HG02571 (cell line): ENCODE measurements at regions not wholly inside any gene's neighbourhood (a gene's known extent, or its start where the extent isn't known, plus 50 kb on each side); places are given as distances from the start of the nearest gene placed in this dataset.

Source experiments
- ATAC-seq: cut with Tn5 transposase; IDR thresholded peaks from one replicate; pipeline ENCODE4 v1.9.1; 2021; ENCODE audit warnings: mild to moderate bottlenecking, moderate library complexity; ENCODE audit not compliant: unreplicated experiment

DNA sequence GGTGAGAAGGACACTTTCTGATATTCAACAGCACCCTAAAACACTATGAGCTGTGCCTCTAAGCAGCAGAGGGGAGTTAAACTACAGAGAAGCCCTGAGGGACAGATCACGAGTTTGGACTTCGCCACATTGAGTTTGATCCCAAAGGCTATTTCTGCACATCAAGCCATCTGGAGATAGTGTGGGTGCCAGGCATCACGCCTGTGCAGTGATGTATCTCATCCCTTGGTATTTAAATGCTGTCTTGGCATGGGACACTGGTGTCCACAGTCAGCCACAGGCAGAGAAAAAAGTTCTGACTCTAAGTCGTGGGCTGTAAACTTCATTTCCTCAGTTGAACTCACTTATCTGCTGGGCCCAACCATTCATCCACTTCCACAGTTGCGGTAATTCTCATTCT lies 742.3 kb upstream of the CELF4 start:
- ATAC-seq: no peak

DNA sequence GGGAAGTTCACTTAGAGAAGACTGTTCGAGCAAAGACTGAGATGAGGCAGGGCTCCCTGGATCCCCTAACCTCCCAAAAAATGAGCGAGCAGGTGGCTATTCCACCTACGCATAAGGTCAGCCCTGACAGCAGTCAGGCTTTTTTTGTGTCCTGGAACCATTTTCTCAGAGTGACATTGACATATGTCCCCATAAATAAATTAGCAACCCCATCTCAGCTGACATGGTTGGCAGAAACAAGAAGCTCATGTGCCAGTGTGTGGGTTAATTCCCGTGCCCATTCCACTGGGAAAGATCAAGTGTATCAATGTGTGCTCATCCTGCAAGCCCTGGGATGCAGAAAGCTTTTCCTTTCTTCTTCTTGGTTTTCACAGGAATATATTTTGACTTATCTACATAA lies 740.4 kb upstream of the CELF4 start:
- no peak for ATAC-seq

DNA sequence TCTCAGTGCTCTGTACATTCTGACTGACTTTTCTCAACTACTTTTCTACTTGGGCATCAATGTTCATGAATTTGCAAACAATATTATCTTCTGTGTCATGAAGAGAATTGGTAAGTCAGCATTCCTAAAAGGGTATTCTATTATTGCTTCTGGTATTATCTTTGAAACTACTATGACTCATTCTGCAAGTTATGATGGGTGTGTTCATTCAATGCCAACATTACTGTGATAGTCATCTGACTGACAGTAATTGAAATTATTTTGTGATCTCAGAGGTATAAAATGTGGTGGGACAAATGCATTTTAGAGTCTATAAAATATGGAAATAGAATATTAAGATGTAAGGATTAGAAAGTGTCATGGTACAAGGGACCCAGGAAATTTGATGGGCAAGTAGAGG lies 736.0 kb upstream of the CELF4 start:
- no peak for ATAC-seq

DNA sequence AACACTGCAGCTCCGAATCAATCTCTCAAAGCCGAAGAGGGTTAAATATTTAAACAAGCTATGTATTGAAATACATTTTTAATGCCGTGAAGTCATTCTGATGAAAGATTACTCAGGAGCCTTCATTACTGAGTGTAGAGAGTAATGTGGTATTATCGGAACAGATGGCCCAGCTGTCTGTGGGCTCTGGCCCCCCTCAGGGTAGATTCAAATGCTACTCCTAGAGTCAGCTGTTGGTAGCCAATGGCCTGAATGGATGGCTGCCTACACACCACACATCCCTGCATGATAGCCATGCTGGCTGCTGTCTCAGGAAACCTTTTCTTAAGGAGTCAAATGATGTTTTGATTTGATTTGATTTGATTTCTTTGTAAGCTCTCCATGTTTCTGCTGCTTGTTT lies 732.3 kb upstream of the CELF4 start:
- no peak for ATAC-seq

DNA sequence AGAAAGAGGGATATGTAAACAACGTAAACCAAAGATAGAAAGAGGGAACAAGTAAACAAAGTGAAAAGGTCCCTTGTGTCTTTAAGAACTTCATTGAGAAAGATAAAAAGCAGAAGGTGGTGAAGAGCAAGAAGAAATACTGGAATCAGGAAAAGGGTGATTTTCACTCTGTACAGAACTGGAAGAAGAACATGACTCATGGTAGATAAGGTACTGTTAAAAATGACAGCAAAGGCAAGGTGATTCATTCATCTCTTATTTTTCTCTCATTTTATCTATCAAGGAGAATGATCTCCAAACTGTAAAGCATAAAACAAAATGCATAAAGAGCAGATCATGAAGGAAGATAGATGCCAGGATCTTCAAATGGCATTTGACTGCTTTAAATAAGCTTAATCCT lies 724.6 kb upstream of the CELF4 start:
- no peak for ATAC-seq

DNA sequence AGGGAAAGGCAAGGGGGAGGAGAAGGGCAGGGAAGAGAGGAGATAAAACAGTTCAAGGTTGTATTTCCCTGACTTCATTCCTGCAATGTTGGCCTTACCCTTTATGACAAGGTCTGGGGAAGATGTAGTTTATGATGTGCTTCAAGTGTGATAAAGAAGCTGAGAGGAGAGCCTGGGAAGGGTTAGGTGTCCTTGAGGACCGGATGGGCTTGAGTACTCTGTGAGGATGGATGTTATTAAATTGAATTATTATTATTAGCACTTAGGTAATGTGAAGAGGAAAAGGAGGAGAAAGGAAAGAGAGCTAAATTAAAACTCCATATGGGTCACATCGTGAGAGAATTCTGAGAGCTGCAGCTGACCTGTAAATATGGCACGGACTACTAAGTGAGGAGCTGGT lies 719.4 kb upstream of the CELF4 start:
- no peak for ATAC-seq

DNA sequence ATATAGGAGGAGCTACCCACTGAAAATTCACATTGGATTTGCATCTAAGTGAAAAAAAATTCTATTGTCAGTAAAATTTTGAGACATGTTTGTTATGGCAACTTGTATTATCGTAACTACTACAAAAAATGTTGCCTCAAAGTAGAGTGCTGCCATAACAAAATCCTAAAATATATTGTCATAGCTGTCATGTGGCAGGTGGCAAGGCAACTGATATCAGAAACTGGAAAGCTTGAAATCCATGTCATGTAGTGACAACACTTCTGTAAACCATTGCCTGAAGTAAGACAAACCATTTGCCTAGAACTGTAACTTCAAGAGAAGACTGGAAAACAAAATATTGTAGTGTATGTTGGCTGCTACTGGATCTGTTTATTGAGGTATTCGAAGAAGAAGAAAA lies 697.5 kb upstream of the CELF4 start:
- no peak for ATAC-seq

DNA sequence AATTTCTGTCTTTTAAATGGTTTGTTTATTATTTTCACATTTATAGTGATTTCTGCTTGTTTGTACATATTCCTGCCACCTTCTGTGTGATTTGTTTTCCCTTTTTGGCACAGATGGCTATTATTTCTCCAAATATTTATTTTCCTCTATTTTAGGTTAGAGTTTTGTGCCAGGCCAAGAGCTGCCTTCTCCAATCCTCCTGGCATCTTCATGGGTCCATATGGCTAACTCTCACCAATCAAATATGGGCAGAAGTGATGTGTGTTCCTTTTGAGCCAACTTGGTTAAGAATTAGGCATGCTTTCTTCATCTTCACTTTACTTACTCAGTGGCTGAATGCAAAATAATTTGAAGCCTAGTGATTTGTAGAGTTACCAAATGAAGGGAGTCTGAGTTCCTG lies 697.1 kb upstream of the CELF4 start:
- no peak for ATAC-seq

DNA sequence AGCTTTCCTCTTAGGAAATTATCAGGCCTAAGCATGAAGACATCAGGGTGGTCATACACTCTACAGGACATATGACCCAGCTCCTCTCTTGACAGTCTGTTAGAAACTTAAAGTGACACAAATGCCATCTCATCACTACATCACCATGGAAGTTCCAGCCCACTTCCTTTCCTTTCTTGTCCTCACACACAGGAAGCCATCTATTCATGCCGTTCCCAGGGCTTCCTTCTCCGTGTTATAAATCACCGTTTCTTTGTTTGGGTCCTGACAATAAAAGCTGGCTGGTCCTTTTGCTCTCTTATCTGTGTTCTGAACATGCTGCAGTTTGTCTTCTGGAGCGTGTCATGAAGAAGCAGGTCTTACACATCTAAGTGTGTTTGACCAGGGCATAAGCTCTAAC lies 692.1 kb upstream of the CELF4 start:
- ATAC-seq: no peak

DNA sequence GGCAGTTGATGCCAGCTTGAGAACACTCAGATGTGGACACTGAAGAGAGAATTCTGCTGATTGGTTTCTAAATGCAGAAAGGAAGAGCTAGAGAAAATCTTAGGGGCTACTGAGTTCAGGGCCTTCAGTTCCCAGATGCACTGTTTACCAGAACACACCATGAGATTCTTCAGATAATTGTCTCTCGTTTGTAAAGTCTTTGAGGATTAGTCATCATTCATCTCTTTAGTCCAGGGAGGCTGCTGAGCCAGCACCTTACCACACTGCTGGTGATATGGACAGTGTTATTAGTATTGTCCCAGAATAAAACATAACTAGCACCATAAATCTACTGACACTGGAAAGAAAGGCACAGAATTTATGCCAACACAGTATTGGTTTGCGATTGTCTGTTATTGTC lies 690.8 kb upstream of the CELF4 start:
- no peak for ATAC-seq

DNA sequence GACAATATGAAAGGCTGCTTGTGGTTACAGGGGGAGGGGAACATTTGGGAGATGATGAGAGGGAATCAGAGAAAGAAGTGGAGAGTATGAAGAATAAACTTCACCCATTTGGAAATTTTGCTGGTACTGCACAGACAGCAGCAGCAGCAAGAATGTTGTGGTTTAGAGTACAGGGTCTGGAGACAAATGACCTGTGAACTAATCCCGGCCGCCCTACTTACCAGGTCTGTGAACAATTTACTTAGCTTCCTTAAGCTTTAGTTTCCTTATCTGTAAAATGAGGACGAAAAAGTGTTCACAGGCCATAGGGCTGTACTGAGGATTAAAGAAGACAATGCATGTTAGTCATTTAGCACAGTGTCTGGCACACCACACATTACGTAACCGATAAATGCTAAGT lies 685.4 kb upstream of the CELF4 start:
- no peak for ATAC-seq

DNA sequence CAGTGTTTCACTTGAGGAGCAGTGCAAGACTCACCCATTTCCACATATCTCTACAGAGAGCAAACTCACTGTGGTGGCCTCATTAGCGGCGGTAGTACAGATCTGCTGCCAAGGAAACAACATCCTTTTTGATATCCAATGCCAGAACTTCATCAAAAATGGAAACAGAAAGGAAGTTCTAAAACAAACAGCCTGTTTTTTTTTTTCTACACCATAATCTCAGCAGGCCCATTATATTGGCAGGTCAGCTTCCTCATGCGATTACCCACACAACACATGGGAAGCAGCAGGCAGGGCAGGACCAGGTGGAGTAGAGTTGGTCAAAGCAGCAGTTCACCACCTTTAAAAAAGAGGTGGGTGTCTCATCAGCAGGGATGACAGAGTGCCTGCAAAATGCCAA lies 678.9 kb upstream of the CELF4 start:
- ATAC-seq: no peak

DNA sequence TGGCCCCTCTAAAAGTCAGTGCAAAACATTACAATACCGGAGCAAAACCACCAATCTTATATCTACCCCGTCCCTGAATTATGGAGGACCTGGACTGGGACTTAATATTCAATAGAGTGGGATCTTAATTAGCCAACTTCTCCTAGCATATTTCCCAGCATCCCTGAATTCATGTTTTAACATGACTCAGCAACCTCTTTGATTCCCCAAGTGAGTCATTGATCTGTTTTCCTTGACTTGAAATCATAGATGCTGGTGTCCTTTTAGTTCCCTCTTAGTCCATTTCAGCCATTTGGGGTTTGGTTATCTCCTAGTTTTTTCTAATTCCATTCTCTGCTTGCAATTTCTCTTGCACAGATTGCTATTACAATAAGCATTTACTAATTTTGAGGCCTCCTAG lies 677.7 kb upstream of the CELF4 start:
- no peak for ATAC-seq

DNA sequence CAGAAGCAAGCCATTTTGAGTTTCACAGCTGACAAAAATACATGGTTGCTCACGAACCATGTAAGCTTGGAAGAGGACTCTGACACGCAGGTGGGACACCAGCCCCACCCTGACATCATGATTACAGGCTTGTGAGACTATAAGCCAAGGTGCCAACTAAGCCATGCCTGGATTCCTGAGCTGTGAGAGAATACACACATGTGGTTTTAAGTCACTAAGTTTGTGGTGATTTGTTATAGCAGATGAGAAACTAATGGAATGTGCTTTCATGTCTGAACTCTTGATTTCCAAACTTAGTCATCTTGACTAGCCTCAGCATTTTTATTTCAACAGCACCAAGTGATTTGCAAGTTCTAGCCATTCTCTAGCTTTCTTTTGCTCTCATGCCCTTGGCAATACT lies 676.1 kb upstream of the CELF4 start:
- ATAC-seq: no peak

DNA sequence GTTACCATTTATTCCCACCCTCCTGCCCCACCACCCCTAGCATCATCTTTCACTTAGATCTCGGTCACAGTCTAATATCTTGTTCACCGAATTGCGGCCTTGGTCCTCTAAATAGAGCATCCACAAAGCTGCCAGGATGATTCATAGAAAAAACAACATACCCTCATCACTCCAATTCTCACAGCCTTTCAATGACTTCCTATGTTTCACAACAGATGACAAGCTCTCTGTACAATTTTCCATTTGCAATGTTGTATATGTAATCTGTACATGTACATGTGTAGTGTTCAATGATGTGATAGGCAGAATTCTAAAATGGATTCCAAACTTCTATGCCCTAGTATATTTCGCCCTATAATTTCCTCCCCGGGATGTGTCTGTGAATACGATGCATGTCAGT lies 675.6 kb upstream of the CELF4 start:
- no peak for ATAC-seq

DNA sequence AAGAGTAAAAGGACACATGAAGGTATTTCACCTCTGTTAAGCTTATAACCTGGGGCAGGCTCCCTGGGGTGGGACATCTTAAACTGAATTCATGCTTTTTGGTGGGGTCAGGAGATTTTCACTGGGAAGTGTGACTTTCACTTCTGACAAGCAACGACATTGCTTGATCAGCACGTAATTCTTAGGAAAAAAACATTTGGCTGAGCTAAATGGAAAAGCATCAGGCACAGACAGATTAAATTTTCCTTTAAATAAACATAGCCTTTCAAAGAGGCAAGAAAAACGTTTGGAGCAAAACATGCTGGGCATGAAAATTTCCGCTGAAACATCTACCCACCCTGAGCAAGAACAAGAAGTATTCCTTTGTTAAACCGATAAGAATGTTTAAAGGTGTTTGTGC lies 674.0 kb upstream of the CELF4 start:
- ATAC-seq: no peak

DNA sequence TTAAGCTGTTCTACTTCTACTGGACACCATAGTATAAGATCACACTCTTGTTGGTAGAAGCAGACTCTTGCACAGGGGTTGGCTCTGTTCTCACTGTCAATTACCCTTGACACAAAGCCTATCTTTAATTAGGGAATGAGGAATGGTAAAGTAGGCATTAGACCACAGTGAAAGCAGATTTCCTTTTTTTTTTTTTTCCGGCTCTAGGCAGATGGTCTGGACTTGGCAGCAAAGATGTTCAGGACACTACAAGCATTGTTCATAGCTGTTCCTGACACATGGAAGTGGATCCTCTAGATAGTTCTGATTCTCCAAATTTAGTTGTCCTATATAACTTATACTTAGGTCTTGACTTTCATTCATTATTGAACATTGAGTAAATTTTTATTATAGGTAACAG lies 672.2 kb upstream of the CELF4 start:
- no peak for ATAC-seq

DNA sequence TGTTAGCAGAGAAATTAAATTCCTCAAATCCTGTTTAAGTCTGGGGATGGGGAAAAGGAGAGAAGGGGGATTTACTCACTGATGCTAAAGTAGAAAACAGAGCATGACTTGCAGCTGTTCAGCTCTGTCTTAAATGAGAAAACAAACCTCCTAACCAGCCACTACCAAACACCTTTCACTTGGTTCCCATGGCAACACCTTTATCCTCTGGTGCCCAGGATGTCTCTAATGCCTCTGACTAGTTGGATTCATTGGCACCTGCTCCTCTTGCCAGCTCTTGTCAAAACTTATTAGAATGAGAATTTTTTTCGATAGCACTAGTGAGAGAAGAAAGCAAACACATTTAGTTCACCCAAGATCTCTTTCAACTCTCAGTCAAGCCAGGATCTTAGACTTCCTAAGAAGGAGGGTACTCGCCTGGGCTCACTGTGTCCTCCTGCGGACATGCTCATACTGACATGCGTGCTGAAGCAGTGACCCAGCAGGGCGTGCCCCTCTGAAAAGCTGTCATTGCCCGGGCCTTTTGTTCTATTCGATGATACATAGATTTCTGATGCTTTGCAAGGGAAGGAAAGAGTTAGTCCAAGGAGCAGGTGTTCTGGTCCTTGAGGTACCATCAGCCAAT lies 656.0 kb upstream of the CELF4 start:
- ATAC-seq: no peak

DNA sequence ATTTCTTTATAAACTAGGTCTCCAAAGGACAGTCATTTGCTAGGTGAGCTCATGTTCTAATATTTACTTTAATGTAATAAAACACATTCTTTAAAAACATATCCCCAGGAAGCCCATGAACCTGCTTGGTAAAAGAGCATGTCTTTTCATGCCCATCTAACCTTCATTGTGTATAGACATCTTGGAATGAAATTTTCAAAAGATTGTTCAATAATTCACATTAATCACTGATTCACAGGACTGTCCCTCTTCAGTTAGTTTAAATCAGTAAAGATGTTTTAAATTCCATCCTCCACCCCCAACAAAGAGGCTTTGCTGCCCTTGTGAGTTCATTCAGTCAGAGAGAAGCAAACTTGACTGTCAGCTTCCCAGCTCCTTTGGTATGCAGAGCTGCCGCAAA lies 633.4 kb upstream of the CELF4 start:
- ATAC-seq: no peak

DNA sequence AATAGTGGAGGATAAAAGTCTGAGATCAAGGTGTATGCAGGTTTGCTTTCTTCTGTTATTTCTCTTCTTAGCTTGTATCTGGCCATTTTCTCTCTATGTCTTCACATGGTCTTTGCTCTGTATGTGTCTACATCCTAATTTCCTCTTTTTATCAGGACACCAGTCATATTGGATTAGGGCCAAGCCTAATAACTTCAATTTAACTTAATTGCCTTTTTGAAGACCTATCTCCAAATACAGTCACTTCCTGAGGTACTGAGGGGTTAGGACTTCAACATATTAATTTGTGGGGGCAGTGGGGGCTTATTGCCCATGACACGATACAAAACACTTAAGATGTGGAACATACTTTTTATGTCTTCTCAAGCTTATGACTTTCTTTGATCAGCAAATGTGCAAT lies 632.9 kb upstream of the CELF4 start:
- no peak for ATAC-seq

DNA sequence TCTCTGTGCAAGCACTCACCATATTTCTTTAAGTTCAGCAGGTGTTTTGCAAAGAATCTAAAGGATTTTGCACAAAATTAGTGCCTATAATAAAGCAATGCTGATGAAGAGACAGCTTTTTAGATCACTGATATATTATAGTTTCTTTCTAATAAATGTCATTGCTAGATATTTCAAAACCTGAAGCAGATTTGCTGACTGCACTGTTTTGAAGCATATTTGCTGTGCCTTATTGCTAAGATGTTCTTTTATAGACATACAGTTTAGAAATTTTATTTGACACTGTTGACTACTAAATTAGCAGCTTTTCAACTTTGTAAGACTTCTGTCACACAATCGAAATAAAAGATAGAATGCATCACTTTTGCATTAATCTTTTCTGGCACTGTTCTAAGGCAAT lies 620.9 kb upstream of the CELF4 start:
- ATAC-seq: no peak

DNA sequence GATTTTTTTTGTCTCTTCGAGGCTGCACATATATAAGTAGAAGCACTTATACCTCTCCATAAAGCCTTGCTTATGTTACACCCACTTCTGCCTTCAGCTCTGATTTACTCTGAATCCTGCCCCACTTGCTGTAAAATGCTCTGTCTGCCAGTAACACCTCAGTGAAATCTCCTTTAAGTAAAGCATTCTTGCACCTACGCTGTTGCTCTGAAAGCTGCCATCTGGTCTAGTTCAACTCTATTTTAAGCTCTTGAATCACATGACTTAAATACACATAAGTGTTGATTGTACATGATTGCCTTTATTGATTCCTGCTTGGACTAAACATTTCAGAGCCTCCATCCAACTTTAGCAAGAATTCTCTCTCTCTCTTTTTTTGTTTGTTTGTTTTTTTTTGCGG lies 609.0 kb upstream of the CELF4 start:
- no peak for ATAC-seq

DNA sequence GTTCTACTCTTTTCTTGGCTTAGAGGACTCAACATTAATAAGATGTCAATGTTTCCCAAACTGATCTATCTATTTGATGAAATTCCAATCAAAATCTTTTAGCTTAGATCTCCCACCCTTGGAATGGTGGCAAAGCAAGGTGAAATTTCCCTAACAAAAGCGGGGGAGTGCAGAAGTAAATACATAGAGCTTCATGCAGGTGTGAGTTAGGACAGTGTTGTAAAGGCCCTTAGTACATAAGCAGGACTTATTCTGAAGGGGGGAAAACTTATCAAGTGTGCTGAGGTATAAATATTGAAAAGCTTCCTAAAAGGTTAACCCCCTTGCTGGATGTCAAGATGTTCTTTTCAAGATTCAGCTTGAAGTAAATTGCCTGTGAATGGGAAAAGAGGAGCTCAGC lies 608.6 kb upstream of the CELF4 start:
- no peak for ATAC-seq

DNA sequence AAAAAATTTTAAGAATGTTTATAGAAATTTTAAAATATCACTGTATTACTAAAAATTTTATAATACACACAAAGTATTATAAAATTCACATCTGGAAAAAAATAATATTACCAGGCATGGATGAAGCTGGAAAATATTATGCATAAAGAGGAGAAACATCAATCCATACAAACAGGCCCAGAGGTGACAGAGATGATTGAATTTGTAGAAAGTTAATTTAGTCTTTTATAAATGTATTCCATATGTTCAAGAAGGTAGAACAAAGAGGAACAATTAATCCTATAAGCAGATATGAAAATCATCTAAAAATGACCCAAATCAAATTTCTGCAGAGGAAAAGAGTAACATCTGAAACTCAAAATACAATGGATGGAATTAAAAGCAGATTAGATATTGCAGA lies 605.2 kb upstream of the CELF4 start:
- ATAC-seq: no peak
